Common myeloid progenitor, CD34-positive (primary cell): ENCODE measurements at regions not wholly inside any gene's neighbourhood (a gene's known extent, or its start where the extent isn't known, plus 50 kb on each side); places are given as distances from the start of the nearest gene placed in this dataset.

Experiments
- CTCF ChIA-PET: fragments of 350-600 bp; sonication (Branson Sonifier 250); formaldehyde crosslinking; loops from one replicate; lab custom pipeline; 2021; ENCODE audit warnings: antibody characterized with exemption; lab: Charles Lee
- POLR2A ChIA-PET: fragments of 350-600 bp; sonication (Branson Sonifier 250); formaldehyde crosslinking; loops from one replicate; lab custom pipeline; 2021; ENCODE audit warnings: antibody characterized with exemption; lab: Charles Lee
- DNase-seq, 3 donors: peaks; one replicate each; pipeline versions ENCODE4 v3.0.0 to v3.0.0-alpha.2; 2013
- H3K27ac ChIP-seq, 2 experiments: 1 replicate in 1 of 2; 2 replicates in 1 of 2; pipeline ENCODE4 v1.7.0; 2013; ENCODE audit warnings: inconsistent platforms in 2 of 2, low read length in 2 of 2, mild to moderate bottlenecking in 2 of 2, low read depth in 1 of 2, moderate library complexity in 1 of 2; ENCODE audit not compliant: severe bottlenecking in 2 of 2, insufficient read depth in 1 of 2, poor library complexity in 1 of 2
- H3K27me3 ChIP-seq, 5 experiments: replicated peaks in 2 of 5; 1 replicate in 3 of 5; 2 replicates in 2 of 5; pipeline versions ENCODE4 v1.6.1 to v1.7.0; 2013; ENCODE audit warnings: low read length in 4 of 5, mild to moderate bottlenecking in 2 of 5, moderate library complexity in 2 of 5, inconsistent platforms in 1 of 5; ENCODE audit not compliant: insufficient read depth in 5 of 5, control insufficient read depth in 4 of 5
- H3K36me3 ChIP-seq, 4 experiments: 1 replicate in 2 of 4; 2 replicates in 2 of 4; pipeline versions ENCODE4 v1.6.1 to v1.7.0; 2013; ENCODE audit warnings: low read length in 3 of 4, control low read depth in 1 of 4, mild to moderate bottlenecking in 1 of 4; ENCODE audit not compliant: control insufficient read depth in 4 of 4, insufficient read depth in 4 of 4
- H3K4me1 ChIP-seq, 4 experiments: 1 replicate in 3 of 4; 2 replicates in 1 of 4; pipeline versions ENCODE4 v1.6.1 to v1.7.1; 2013; ENCODE audit warnings: low read length in 3 of 4, mild to moderate bottlenecking in 3 of 4, control low read depth in 1 of 4, inconsistent platforms in 1 of 4, moderate library complexity in 1 of 4; ENCODE audit not compliant: control insufficient read depth in 4 of 4, insufficient read depth in 4 of 4; ENCODE audit errors: control extremely low read depth in 1 of 4
- H3K4me3 ChIP-seq, 7 experiments: 1 replicate in 4 of 7; 2 replicates in 3 of 7; pipeline versions ENCODE4 v1.5.1 to v1.7.0; 2013; ENCODE audit warnings: mild to moderate bottlenecking in 7 of 7, low read length in 6 of 7, moderate library complexity in 6 of 7, inconsistent platforms in 2 of 7, low read depth in 2 of 7, control low read depth in 1 of 7; ENCODE audit not compliant: insufficient read depth in 4 of 7, control insufficient read depth in 1 of 7; ENCODE audit errors: extremely low read depth in 1 of 7
- H3K9me3 ChIP-seq, 5 experiments: 1 replicate in 4 of 5; 2 replicates in 1 of 5; pipeline versions ENCODE4 v1.6.1 to v1.7.1; 2013; ENCODE audit warnings: low read length in 4 of 5, mild to moderate bottlenecking in 2 of 5, inconsistent platforms in 1 of 5, low read depth in 1 of 5, moderate library complexity in 1 of 5; ENCODE audit not compliant: control insufficient read depth in 4 of 5, insufficient read depth in 2 of 5; ENCODE audit errors: control extremely low read depth in 1 of 5
- WGBS: methylation state at CpG from one replicate; pipeline ENCODE4 v1.1.5; 2013; ENCODE audit not compliant: insufficient coverage; 5-methylcytosine and 5-hydroxymethylcytosine counted together

- no peaks in the 10 kb centered on the region for H3K9me3 ChIP-seq
- no peaks in the 10 kb centered on the region for H3K4me1 ChIP-seq
- no peaks in the 10 kb centered on the region for H3K36me3 ChIP-seq
- H3K27ac ChIP-seq: no peak overlapping the region
- no peak for DNase-seq
- CTCF ChIA-PET: no interaction called here
- POLR2A ChIA-PET: no interaction called here
- no peak overlapping the region for H3K4me3 ChIP-seq
- 100% methylated on average over 1 of the region's 1 CpG for WGBS
- no peaks in the 10 kb centered on the region for H3K27me3 ChIP-seq
Measured at GRCh38 chr12:77471801-77472200, 358.9 kb upstream of the NAV3 start.

GRCh38 chr12:77469578-77470333, 360.9 kb upstream of the NAV3 start:
- no peak overlapping the region for H3K4me3 ChIP-seq
- H3K27ac ChIP-seq: no peak overlapping the region
- no peaks in the 10 kb centered on the region for H3K36me3 ChIP-seq
- DNase-seq: no peak
- ChIA-PET CTCF (no interaction called here), POLR2A (no interaction called here)
- 100% methylated on average over 3 of the region's 3 CpGs for WGBS
- no peaks in the 10 kb centered on the region for H3K9me3 ChIP-seq
- H3K27me3 ChIP-seq: no peaks in the 10 kb centered on the region
- no peaks in the 10 kb centered on the region for H3K4me1 ChIP-seq

GRCh38 chr12:77442633-77443032, 377.3 kb upstream of the E2F7 start:
- CTCF ChIA-PET: no interaction called here
- Histone ChIP-seq H3K4me3 (no peak overlapping the region), H3K9me3 (peaks cover 0 to 4% (median 0%) of the 10 kb centered on the region in 5 experiments), H3K27ac (no peak overlapping the region), H3K36me3 (no peaks in the 10 kb centered on the region), H3K27me3 (no peaks in the 10 kb centered on the region), H3K4me1 (no peaks in the 10 kb centered on the region)
- no peak for DNase-seq
- POLR2A ChIA-PET: no interaction called here

- H3K36me3 ChIP-seq: no peaks in the 10 kb centered on the region
- ChIA-PET POLR2A (no interaction called here), CTCF (interaction anchor here (0.7 kb wide), 1 partner anchor 19 kb away, joined by 3 read pairs; no protein-coding TSS in a partner anchor)
- H3K27me3 ChIP-seq: no peaks in the 10 kb centered on the region
- no peak overlapping the region for H3K27ac ChIP-seq
- H3K4me3 ChIP-seq: no peak overlapping the region
- DNase-seq: no peak
- no peaks in the 10 kb centered on the region for H3K9me3 ChIP-seq
- no peaks in the 10 kb centered on the region for H3K4me1 ChIP-seq
Measured at GRCh38 chr12:77439749-77440148, 374.4 kb upstream of the E2F7 start.

- H3K27me3 ChIP-seq: no peaks in the 10 kb centered on the region
- no peak for DNase-seq
- no peak overlapping the region for H3K27ac ChIP-seq
- H3K36me3 ChIP-seq: no peaks in the 10 kb centered on the region
- POLR2A ChIA-PET: no interaction called here
- no peak overlapping the region for H3K4me3 ChIP-seq
- peaks cover 0 to 4% (median 0%) of the 10 kb centered on the region in 4 experiments for H3K4me1 ChIP-seq
- no peaks in the 10 kb centered on the region for H3K9me3 ChIP-seq
- CTCF ChIA-PET: no interaction called here
Measured at GRCh38 chr12:77438644-77439043, 373.3 kb upstream of the E2F7 start.

- Histone ChIP-seq H3K4me1 (peaks cover 0 to 4% (median 0%) of the 10 kb centered on the region in 4 experiments), H3K27me3 (no peaks in the 10 kb centered on the region), H3K9me3 (no peaks in the 10 kb centered on the region), H3K27ac (no peak overlapping the region), H3K36me3 (no peaks in the 10 kb centered on the region), H3K4me3 (no peak overlapping the region)
- DNase-seq: no peak
- ChIA-PET CTCF (interaction anchor here (1.2 kb wide), 1 partner anchor 16 kb away, joined by 3 read pairs; no protein-coding TSS in a partner anchor), POLR2A (no interaction called here)
- 79% methylated on average over 3 of the region's 5 CpGs for WGBS
Measured at GRCh38 chr12:77437206-77437605, 371.8 kb upstream of the E2F7 start.

- H3K9me3 ChIP-seq: no peaks in the 10 kb centered on the region
Measured at GRCh38 chr12:77435446-77436091, 370.2 kb upstream of the E2F7 start.

More at GRCh38 chr12:77435446-77436091, 370.2 kb upstream of the E2F7 start:
- H3K27me3 ChIP-seq: no peaks in the 10 kb centered on the region
- POLR2A ChIA-PET: no interaction called here
- CTCF ChIA-PET: no interaction called here
- H3K36me3 ChIP-seq: no peaks in the 10 kb centered on the region
- peaks cover 0 to 4% (median 0%) of the 10 kb centered on the region in 4 experiments for H3K4me1 ChIP-seq
- DNase-seq: no peak
- 88% methylated on average over 4 of the region's 5 CpGs for WGBS
- H3K4me3 ChIP-seq: no peak overlapping the region
- H3K27ac ChIP-seq: no peak overlapping the region
